SK-MEL-5 (cell line): ENCODE measurements at regions not wholly inside any gene's neighbourhood (a gene's known extent, or its start where the extent isn't known, plus 50 kb on each side); places are given as distances from the start of the nearest gene placed in this dataset.
"Not testable (repeated sequence)": the region's sequence is repeated elsewhere in the genome, so short reads cannot be mapped to it uniquely, and the experiment has no call there.

Source experiments
- DNase-seq: peaks from one replicate; pipeline ENCODE4 v3.0.0-alpha.2; 2016; ENCODE audit warnings: low read depth, low spot score
- in situ Hi-C: cut with HindIII; loops from 2 replicates; pipeline ENCODE4 v1.10.0; 2016; ENCODE audit warnings: low sequenced_read_pairs, high pct_unique_total_duplicates, low pct_unique_long_range_greater_than_20kb
- small RNA-seq, 2 experiments: library from RNA; depleted of rRNA; stranded (forward); fragments of <200 nt; gene quantifications; one replicate each; pipeline ENCODE3, GENCODE V24; 2014

DNA sequence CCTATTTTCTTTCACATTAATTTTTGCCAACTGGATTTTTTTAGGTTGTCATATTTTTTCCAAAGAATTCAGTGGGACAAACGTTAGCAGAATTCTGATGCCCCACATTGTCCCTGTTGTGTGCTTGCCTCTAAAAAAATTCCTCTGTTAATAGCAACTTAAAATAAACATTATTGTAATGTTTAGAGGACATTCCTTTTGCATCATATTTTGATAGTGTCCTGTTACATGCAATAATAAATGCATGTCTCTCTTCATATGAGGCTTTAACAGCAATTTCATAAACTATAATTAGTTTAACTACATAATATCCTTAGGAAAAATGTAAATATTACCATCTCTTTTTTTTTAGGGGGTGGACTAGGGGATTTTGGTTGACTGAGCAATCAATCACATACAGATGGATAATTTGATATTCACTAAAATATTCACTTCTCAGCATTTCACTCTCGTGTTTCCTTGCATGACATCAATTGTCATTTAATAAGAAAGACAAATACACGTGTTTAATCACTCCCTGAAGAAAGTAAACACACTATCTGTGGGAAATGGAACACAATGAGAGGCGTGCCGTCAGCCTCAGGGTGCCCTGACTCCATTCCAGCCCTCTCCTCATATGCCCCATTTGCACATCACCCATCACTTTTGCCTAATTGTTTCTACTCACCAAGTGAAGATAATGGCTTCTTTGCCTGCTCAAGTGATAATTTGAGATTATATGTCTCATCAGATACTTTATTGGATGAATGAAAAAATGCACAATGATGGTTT lies 110.3 kb upstream of the SPATA31A3 start:
- in situ Hi-C loops, DNase-seq: not testable (repeated sequence)

DNA sequence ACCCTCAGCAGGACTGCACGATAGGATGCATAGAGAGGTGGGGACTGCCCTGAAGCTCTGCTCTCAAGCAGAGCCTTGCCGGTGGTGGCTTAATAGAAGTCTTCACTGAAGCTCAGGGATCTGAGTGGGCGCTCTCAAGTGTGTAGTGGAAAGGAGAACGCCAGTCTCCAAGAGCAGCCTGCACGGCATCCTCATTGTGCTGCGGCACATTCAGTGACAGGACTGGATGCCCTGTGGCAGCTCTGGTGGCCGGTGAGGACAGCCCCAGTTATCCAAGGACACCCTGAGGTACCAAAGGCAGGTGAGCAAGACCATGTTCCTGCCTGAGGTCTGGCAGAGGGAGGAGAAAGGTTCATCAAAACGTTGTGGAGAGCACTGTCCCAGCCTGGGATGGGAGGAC lies 98.8 kb upstream of the SPATA31A3 start:
- DNase-seq, in situ Hi-C loops: not testable (repeated sequence)

DNA sequence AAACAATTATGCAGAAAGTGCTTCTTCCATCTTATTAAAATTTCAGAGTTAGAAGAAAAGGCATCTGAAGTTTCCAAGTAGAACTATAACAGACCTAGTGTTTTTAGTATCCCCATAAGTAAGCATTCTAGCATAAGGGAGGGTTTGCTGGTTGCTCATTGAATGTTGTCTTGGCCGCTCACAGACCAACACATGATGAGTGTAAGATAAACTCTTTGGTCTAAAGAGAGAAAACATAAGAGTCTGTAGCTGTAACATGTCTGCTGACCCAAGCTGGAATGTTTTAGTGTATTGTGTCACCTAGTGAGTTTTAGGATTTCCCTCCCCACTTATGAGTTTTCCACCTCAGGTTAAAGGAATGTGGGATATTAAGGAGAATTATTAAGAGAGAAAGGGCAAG lies 94.5 kb upstream of the SPATA31A3 start:
- in situ Hi-C loops, DNase-seq: not testable (repeated sequence)

DNA sequence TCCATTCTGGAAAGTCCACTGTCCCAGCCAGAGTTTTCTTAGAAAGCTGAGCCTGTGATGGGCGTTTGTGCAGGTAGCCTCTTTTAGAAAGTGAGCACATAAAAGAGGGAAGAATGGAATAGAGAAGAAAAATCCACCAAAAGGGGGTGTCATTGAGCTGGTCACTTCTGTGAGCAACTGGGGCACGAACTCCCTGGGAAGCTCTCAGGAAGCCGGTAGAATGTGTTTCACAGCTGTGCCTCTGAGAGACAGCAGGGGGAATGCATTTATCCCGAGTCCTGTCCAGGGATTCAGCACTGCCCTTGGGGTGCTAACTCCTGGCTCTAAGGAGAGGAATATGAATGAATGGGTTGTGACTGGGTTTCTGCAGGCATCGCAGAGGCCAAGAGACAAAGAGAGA lies 73.8 kb upstream of the SPATA31A3 start:
- in situ Hi-C loops, result not testable (repeated sequence)
- DNase-seq, result peak; percentile 16

DNA sequence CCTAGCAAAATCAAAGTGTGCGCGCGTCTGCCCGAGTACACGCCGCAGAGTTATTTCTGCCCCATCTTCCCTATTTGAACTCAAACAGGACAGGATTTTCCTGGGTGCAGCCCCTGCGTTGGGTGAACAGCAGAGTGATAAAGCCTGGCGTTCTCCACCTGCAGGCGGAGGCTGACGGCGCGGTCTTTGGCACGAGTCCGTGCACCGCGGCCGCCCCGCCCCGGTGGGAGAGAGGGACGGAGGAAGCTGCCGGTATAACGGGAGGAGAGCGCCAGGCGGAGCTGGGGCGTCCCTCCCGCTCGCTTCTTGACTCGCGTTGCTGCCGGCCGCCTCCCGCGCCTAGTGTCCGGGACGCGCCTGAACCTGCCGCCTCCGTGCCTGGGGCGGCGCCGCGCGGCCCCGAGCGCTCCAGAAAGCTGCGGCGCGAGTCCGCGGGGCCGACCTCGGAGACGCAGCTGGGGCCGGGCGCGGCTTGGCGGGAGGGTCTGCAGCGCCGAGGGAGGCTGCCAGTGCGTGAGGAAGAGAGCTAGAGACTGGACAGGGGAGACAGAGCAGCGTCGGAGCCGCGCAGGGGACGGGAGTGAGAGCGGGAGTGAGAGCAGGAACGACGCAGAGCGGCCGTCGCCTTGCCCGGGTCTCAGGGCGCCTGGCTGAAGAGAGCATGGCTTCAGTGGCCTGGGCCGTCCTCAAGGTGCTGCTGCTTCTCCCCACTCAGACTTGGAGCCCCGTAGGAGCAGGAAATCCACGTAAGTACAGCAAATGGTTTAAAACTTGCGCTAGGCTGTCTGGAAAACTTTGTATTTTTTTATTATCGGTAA lies 66.8 kb upstream of the SPATA31A3 start:
- in situ Hi-C loops, result not testable (repeated sequence)
- DNase-seq, result peak; percentile 44

Small RNA genes lying in the stretch of these regions (small RNA-seq; reads per million reads assigned to genes)
- 0 reads per million in 2 experiments for gene RN7SL422P
